NB4 (cell line): ENCODE measurements at regions not wholly inside any gene's neighbourhood (a gene's known extent, or its start where the extent isn't known, plus 50 kb on each side); places are given as distances from the start of the nearest gene placed in this dataset.

Source experiments
- MAX ChIP-seq: IDR thresholded peaks from 2 replicates; pipeline ENCODE4 v1.6.1; 2011; ENCODE audit warnings: low read depth, low read length
- MYC ChIP-seq: IDR thresholded peaks from 2 replicates; pipeline ENCODE4 v1.6.1; 2011; ENCODE audit warnings: low read depth, low read length
- POLR2A ChIP-seq: IDR thresholded peaks from 2 replicates; pipeline ENCODE4 v1.6.1; 2011; ENCODE audit warnings: mild to moderate bottlenecking; ENCODE audit not compliant: insufficient read length; ENCODE audit errors: extremely low read depth
- TF ChIP-seq, protein P1 (sequence below): IDR thresholded peaks from one replicate; pipeline ENCODE4 v1.5.1; 2012; ENCODE audit warnings: low read depth, low read length

- TF ChIP-seq, protein P1, sequence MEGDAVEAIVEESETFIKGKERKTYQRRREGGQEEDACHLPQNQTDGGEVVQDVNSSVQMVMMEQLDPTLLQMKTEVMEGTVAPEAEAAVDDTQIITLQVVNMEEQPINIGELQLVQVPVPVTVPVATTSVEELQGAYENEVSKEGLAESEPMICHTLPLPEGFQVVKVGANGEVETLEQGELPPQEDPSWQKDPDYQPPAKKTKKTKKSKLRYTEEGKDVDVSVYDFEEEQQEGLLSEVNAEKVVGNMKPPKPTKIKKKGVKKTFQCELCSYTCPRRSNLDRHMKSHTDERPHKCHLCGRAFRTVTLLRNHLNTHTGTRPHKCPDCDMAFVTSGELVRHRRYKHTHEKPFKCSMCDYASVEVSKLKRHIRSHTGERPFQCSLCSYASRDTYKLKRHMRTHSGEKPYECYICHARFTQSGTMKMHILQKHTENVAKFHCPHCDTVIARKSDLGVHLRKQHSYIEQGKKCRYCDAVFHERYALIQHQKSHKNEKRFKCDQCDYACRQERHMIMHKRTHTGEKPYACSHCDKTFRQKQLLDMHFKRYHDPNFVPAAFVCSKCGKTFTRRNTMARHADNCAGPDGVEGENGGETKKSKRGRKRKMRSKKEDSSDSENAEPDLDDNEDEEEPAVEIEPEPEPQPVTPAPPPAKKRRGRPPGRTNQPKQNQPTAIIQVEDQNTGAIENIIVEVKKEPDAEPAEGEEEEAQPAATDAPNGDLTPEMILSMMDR = no peak
- no peak for TF ChIP-seq POLR2A
- no peak for TF ChIP-seq MAX
- TF ChIP-seq MYC = no peak
These were observed 189.6 kb upstream of the PTGFR start for GRCh38 chr1:78301141-78301540.
